H1 (cell line): ENCODE measurements at regions not wholly inside any gene's neighbourhood (a gene's known extent, or its start where the extent isn't known, plus 50 kb on each side); places are given as distances from the start of the nearest gene placed in this dataset.

Experiments used
- CTCF ChIA-PET: fragments of 300-600 bp; sonication (Branson Sonifier 250); formaldehyde crosslinking; loops from one replicate; lab custom pipeline; 2021; ENCODE audit not compliant: partially characterized antibody; lab: Charles Lee
- POLR2A ChIA-PET: fragments of 300-600 bp; sonication (Branson Sonifier 250); formaldehyde crosslinking; loops from one replicate; lab custom pipeline; 2021; ENCODE audit warnings: inconsistent platforms; ENCODE audit not compliant: partially characterized antibody; lab: Charles Lee
- DNase-seq, 2 experiments: peaks; one replicate each; pipeline versions ENCODE4 v3.0.0 to v3.0.0-alpha.2; 2010 to 2022; ENCODE audit warnings: low spot score in 2 of 2, low read depth in 1 of 2, mixed read lengths in 1 of 2
- FAIRE-seq: peaks from 2 replicates; lab custom pipeline; 2011; peaks lifted over from hg19 to GRCh38; lab: Jason Lieb, UNC
- H2AFZ ChIP-seq: 2 replicates; pipeline ENCODE4 v1.8.1; 2012; ENCODE audit warnings: low read length, inconsistent platforms
- H2AK5ac ChIP-seq: 2 replicates; pipeline ENCODE4 v1.6.1; 2013; ENCODE audit warnings: low read depth, low read length
- H2BK120ac ChIP-seq: replicated peaks from 2 replicates; pipeline ENCODE3; 2013; ENCODE audit warnings: low read depth, low read length, inconsistent platforms
- H2BK12ac ChIP-seq: 2 replicates; pipeline ENCODE4 v1.6.1; 2013; ENCODE audit warnings: low read depth, low read length
- H2BK15ac ChIP-seq: 2 replicates; pipeline ENCODE4 v1.6.1; 2013; ENCODE audit warnings: low read length
- H2BK20ac ChIP-seq: 2 replicates; pipeline ENCODE4 v1.6.1; 2013; ENCODE audit warnings: low read length
- H2BK5ac ChIP-seq: 2 replicates; pipeline ENCODE4 v1.6.1; 2013; ENCODE audit warnings: low read depth, low read length
- H3K14ac ChIP-seq: 2 replicates; pipeline ENCODE4 v1.6.1; 2013; ENCODE audit warnings: inconsistent platforms; ENCODE audit not compliant: insufficient read length
- H3K18ac ChIP-seq: 2 replicates; pipeline ENCODE4 v1.6.1; 2013; ENCODE audit warnings: low read length; ENCODE audit errors: extremely low read depth
- H3K23ac ChIP-seq: 2 replicates; pipeline ENCODE4 v1.6.1; 2013; ENCODE audit warnings: inconsistent platforms; ENCODE audit not compliant: insufficient read length
- H3K23me2 ChIP-seq: 2 replicates; pipeline ENCODE4 v1.6.1; 2013; ENCODE audit warnings: low read depth, low read length
- H3K27ac ChIP-seq: 2 replicates; pipeline ENCODE4 v1.6.1; 2011; ENCODE audit warnings: low read depth, low read length, inconsistent platforms
- H3K27me3 ChIP-seq, 4 experiments: replicated peaks in 1 of 4; 1 replicate in 1 of 4; 2 replicates in 3 of 4; pipeline versions ENCODE4 v1.6.1 to v1.8.1; 2011 to 2013; ENCODE audit warnings: low read length in 3 of 4, mild to moderate bottlenecking in 3 of 4, inconsistent platforms in 2 of 4, mixed read lengths in 2 of 4, moderate library complexity in 1 of 4; ENCODE audit not compliant: control insufficient read depth in 3 of 4, insufficient read depth in 3 of 4; ENCODE audit errors: extremely low read depth in 1 of 4
- H3K36me3 ChIP-seq, 4 experiments: 2 replicates each; pipeline versions ENCODE4 v1.6.1 to v1.8.1; 2011 to 2013; ENCODE audit warnings: mild to moderate bottlenecking in 4 of 4, low read length in 3 of 4, moderate library complexity in 2 of 4, control low read depth in 1 of 4, inconsistent platforms in 1 of 4; ENCODE audit not compliant: insufficient read depth in 4 of 4, control insufficient read depth in 2 of 4
- H3K4ac ChIP-seq: replicated peaks from 2 replicates; pipeline ENCODE3; 2013; ENCODE audit warnings: low read length, low read depth, mixed read lengths, inconsistent platforms; ENCODE audit not compliant: insufficient read length
- H3K4me1 ChIP-seq, 4 experiments: replicated peaks in 1 of 4; 1 replicate in 1 of 4; 2 replicates in 3 of 4; pipeline versions ENCODE4 v1.6.1 to v1.8.1; 2011 to 2013; ENCODE audit warnings: low read length in 3 of 4, inconsistent platforms in 2 of 4, mixed read lengths in 1 of 4; ENCODE audit not compliant: insufficient read depth in 4 of 4, control insufficient read depth in 3 of 4
- H3K4me2 ChIP-seq, 2 experiments: 2 replicates each; pipeline versions ENCODE4 v1.6.1 to v1.8.1; 2011 to 2013; ENCODE audit warnings: low read depth in 2 of 2, low read length in 2 of 2, control low read depth in 1 of 2, inconsistent platforms in 1 of 2, mild to moderate bottlenecking in 1 of 2; ENCODE audit not compliant: insufficient read depth in 1 of 2
- H3K4me3 ChIP-seq, 4 experiments: fragments of 200-600, 300-600 bp in 1 of 4; sonication (generic), shearing (Covaris generic), sonication (Bioruptor Twin) in 1 of 4; 2 replicates each; pipeline versions ENCODE4 v1.5.1 to v1.8.1; 2011 to 2016; ENCODE audit warnings: low read length in 4 of 4, low read depth in 3 of 4, control low read depth in 2 of 4, inconsistent platforms in 2 of 4, mild to moderate bottlenecking in 2 of 4, mixed read lengths in 1 of 4, moderate library complexity in 1 of 4; ENCODE audit not compliant: insufficient read depth in 2 of 4; ENCODE audit errors: extremely low read depth in 1 of 4
- H3K56ac ChIP-seq: replicated peaks from 2 replicates; pipeline ENCODE3; 2013; ENCODE audit warnings: low read depth, mild to moderate bottlenecking, mixed read lengths, low read length, inconsistent platforms; ENCODE audit not compliant: insufficient read length
- H3K79me1 ChIP-seq: 2 replicates; pipeline ENCODE4 v1.6.1; 2013; ENCODE audit warnings: low read depth, low read length, control low read depth
- H3K79me2 ChIP-seq, 2 experiments: 2 replicates each; pipeline versions ENCODE4 v1.6.1 to v1.8.1; 2012 to 2013; ENCODE audit warnings: low read length in 2 of 2, mild to moderate bottlenecking in 2 of 2, inconsistent platforms in 1 of 2; ENCODE audit not compliant: insufficient read depth in 2 of 2, control insufficient read depth in 1 of 2
- H3K9ac ChIP-seq, 4 experiments: replicated peaks in 1 of 4; 1 replicate in 1 of 4; 2 replicates in 3 of 4; pipeline versions ENCODE4 v1.6.1 to v1.8.1; 2011 to 2013; ENCODE audit warnings: low read depth in 3 of 4, low read length in 3 of 4, control low read depth in 2 of 4, mild to moderate bottlenecking in 2 of 4, moderate library complexity in 2 of 4, inconsistent platforms in 1 of 4; ENCODE audit errors: extremely low read depth in 1 of 4
- H3K9me3 ChIP-seq, 2 experiments: 2 replicates each; pipeline versions ENCODE4 v1.6.1 to v1.8.1; 2012 to 2013; ENCODE audit warnings: mild to moderate bottlenecking in 2 of 2, moderate library complexity in 2 of 2, control low read depth in 1 of 2, inconsistent platforms in 1 of 2, low read depth in 1 of 2, low read length in 1 of 2, mixed read lengths in 1 of 2; ENCODE audit not compliant: insufficient read depth in 2 of 2
- H4K20me1 ChIP-seq, 2 experiments: replicated peaks in 1 of 2; 2 replicates each; pipeline versions ENCODE3 to v1.8.1; 2011 to 2013; ENCODE audit warnings: inconsistent platforms in 2 of 2, low read length in 2 of 2, mild to moderate bottlenecking in 1 of 2; ENCODE audit not compliant: insufficient read depth in 2 of 2, control insufficient read depth in 1 of 2
- H4K5ac ChIP-seq: 2 replicates; pipeline ENCODE4 v1.6.1; 2013; ENCODE audit warnings: low read length, low read depth, mixed read lengths, inconsistent platforms; ENCODE audit not compliant: insufficient read length
- H4K8ac ChIP-seq: 2 replicates; pipeline ENCODE4 v1.8.0; 2013; ENCODE audit warnings: mild to moderate bottlenecking, moderate library complexity, low read length, inconsistent platforms; ENCODE audit not compliant: insufficient read depth; ENCODE audit errors: extremely low read depth
- H4K91ac ChIP-seq: replicated peaks from 2 replicates; pipeline ENCODE3; 2013; ENCODE audit warnings: low read length, mixed read lengths, inconsistent platforms; ENCODE audit not compliant: insufficient read length
- KDM5A ChIP-seq: fragments of 200-600 bp; IDR thresholded peaks from 2 replicates; pipeline ENCODE4 v1.7.1; 2012; ENCODE audit warnings: mild to moderate bottlenecking, low read length, inconsistent platforms, mixed read lengths
- WGBS, 2 experiments: shearing (Covaris generic) in 1 of 2; methylation state at CpG; one replicate each; pipeline versions ENCODE4 v1.1.6 to v1.1.7; 2013 to 2015; ENCODE audit warnings: low lambda C conversion rate in 2 of 2, mixed read lengths in 2 of 2, inconsistent platforms in 1 of 2, low coverage in 1 of 2, missing lambda C conversion rate in 1 of 2; ENCODE audit not compliant: insufficient replicate concordance in 2 of 2, insufficient coverage in 1 of 2, insufficient read length in 1 of 2; ENCODE audit errors: extremely low coverage in 1 of 2, missing lambda C conversion rate in 1 of 2; 5-methylcytosine and 5-hydroxymethylcytosine counted together

- Histone ChIP-seq H4K91ac (no peak overlapping the region), H2BK15ac (no peak overlapping the region), H3K79me1 (no peaks in the 10 kb centered on the region), H2BK5ac (no peak overlapping the region), H3K23me2 (no peaks in the 10 kb centered on the region), H3K56ac (no peak overlapping the region), H3K27ac (no peak overlapping the region), H2AFZ (no peak overlapping the region), H3K27me3 (no peaks in the 10 kb centered on the region), H4K20me1 (no peaks in the 10 kb centered on the region), H2AK5ac (no peak overlapping the region), H2BK120ac (no peak overlapping the region), H3K36me3 (no peaks in the 10 kb centered on the region), H3K23ac (no peak overlapping the region), H3K4me2 (no peak overlapping the region), H3K4me1 (no peaks in the 10 kb centered on the region), H3K14ac (no peak overlapping the region), H2BK12ac (no peak overlapping the region), H3K4ac (no peak overlapping the region), H3K18ac (no peak overlapping the region), H3K4me3 (no peak overlapping the region), H4K5ac (no peak overlapping the region), H4K8ac (no peak overlapping the region), H2BK20ac (no peak overlapping the region), H3K9ac (no peak overlapping the region), H3K9me3 (no peaks in the 10 kb centered on the region), H3K79me2 (no peaks in the 10 kb centered on the region)
- no peak for DNase-seq
- 91% methylated on average over 1 of the region's 1 CpG; no CpG with 5 or more reads in 1 of the 2 experiments for WGBS, 2 experiments
- no peak for TF ChIP-seq KDM5A
- FAIRE-seq = no peak
- POLR2A ChIA-PET = no interaction called here
- CTCF ChIA-PET = no interaction called here
Measured at GRCh38 chr5:163825661-163826060, 320.2 kb downstream of the MAT2B start.
